ENCODE measurements at regions not wholly inside any gene's neighbourhood (a gene's known extent, or its start where the extent isn't known, plus 50 kb on each side); places are given as distances from the start of the nearest gene placed in this dataset.

GRCh38 chr5:86841000-86841644, 223.4 kb downstream of the COX7C start:
- no peaks in the 10 kb centered on the region for H3K27me3 Mint-ChIP-seq (ENCODE audit: unreplicated experiment)
- H3K4me3 Mint-ChIP-seq (ENCODE audit: unreplicated experiment), result no peak overlapping the region
- H3K9me3 Mint-ChIP-seq (ENCODE audit: unreplicated experiment), result peaks cover 3% of the 10 kb centered on the region
- no peak for DNase-seq (ENCODE audit: extremely low spot score, unreplicated experiment)
- TF ChIP-seq, protein P1, sequence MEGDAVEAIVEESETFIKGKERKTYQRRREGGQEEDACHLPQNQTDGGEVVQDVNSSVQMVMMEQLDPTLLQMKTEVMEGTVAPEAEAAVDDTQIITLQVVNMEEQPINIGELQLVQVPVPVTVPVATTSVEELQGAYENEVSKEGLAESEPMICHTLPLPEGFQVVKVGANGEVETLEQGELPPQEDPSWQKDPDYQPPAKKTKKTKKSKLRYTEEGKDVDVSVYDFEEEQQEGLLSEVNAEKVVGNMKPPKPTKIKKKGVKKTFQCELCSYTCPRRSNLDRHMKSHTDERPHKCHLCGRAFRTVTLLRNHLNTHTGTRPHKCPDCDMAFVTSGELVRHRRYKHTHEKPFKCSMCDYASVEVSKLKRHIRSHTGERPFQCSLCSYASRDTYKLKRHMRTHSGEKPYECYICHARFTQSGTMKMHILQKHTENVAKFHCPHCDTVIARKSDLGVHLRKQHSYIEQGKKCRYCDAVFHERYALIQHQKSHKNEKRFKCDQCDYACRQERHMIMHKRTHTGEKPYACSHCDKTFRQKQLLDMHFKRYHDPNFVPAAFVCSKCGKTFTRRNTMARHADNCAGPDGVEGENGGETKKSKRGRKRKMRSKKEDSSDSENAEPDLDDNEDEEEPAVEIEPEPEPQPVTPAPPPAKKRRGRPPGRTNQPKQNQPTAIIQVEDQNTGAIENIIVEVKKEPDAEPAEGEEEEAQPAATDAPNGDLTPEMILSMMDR (IDR thresholded peaks at IDR 0.05), result no peak
- H3K4me1 Mint-ChIP-seq (ENCODE audit: unreplicated experiment), result no peaks in the 10 kb centered on the region
- H3K27ac Mint-ChIP-seq (ENCODE audit: unreplicated experiment), result no peak overlapping the region
- H3K36me3 Mint-ChIP-seq (ENCODE audit: unreplicated experiment), result no peaks in the 10 kb centered on the region

GRCh38 chr5:86858442-86858841, 240.7 kb downstream of the COX7C start:
- TF ChIP-seq, protein P1 (IDR thresholded peaks at IDR 0.05), result no peak
- Mint-ChIP-seq H3K4me3 (ENCODE audit: unreplicated experiment) (no peak overlapping the region), H3K9me3 (ENCODE audit: unreplicated experiment) (no peaks in the 10 kb centered on the region), H3K4me1 (ENCODE audit: unreplicated experiment) (no peaks in the 10 kb centered on the region), H3K27me3 (ENCODE audit: unreplicated experiment) (peaks cover 18% of the 10 kb centered on the region), H3K36me3 (ENCODE audit: unreplicated experiment) (no peaks in the 10 kb centered on the region), H3K27ac (ENCODE audit: unreplicated experiment) (no peak overlapping the region)
- DNase-seq (ENCODE audit: extremely low spot score, unreplicated experiment), result no peak

DNA sequence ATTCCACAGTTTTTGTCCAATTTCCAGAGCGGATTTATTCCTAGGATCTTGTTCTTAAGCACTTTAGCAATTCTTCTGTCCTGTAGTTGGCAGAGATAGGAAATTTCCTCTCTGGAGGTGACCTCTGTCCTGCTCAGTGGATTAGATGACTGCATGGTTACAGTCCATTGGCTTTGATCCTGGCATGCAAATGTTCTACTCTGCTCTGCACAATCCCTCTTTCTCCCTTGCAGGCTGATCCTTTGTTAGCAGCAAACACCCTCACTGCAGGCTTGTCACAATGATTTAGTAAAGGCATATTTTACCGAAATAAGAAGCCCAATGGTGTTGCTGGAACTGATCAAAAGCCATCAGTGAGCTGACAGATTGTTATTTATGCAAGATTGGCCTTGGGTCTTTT, 243.8 kb downstream of the COX7C start:
- no peaks in the 10 kb centered on the region for H3K4me1 Mint-ChIP-seq (ENCODE audit: unreplicated experiment)
- no peaks in the 10 kb centered on the region for H3K9me3 Mint-ChIP-seq (ENCODE audit: unreplicated experiment)
- peaks cover 15% of the 10 kb centered on the region for H3K27me3 Mint-ChIP-seq (ENCODE audit: unreplicated experiment)
- no peaks in the 10 kb centered on the region for H3K36me3 Mint-ChIP-seq (ENCODE audit: unreplicated experiment)
- H3K27ac Mint-ChIP-seq (ENCODE audit: unreplicated experiment), result no peak overlapping the region
- TF ChIP-seq, protein P1 (IDR thresholded peaks at IDR 0.05), result no peak
- DNase-seq (ENCODE audit: extremely low spot score, unreplicated experiment), result no peak
- H3K4me3 Mint-ChIP-seq (ENCODE audit: unreplicated experiment), result no peak overlapping the region

DNA sequence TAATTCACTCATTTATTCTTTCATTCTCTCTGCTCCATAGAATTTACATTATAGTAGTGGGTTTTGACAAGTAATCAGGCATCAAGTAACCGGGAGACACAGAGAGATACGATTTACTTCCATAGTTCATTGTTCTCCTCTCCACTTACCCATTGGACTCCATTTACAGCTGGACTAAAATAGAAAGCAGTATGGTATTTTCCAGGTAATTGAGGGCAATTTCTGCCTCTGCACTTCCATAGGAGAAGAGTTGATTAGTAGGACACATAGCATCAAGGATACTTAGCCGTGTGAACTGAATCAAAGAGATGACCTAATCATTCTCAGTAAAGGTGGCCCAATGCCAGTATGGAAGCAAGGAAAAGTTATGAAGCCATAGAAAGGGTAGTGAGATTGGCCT, 244.4 kb downstream of the COX7C start:
- DNase-seq (ENCODE audit: extremely low spot score, unreplicated experiment), result no peak
- Mint-ChIP-seq H3K27ac (ENCODE audit: unreplicated experiment) (no peak overlapping the region), H3K36me3 (ENCODE audit: unreplicated experiment) (no peaks in the 10 kb centered on the region), H3K9me3 (ENCODE audit: unreplicated experiment) (no peaks in the 10 kb centered on the region), H3K4me3 (ENCODE audit: unreplicated experiment) (no peak overlapping the region), H3K27me3 (ENCODE audit: unreplicated experiment) (peaks cover 15% of the 10 kb centered on the region), H3K4me1 (ENCODE audit: unreplicated experiment) (no peaks in the 10 kb centered on the region)
- TF ChIP-seq, protein P1 (IDR thresholded peaks at IDR 0.05), result no peak

DNA sequence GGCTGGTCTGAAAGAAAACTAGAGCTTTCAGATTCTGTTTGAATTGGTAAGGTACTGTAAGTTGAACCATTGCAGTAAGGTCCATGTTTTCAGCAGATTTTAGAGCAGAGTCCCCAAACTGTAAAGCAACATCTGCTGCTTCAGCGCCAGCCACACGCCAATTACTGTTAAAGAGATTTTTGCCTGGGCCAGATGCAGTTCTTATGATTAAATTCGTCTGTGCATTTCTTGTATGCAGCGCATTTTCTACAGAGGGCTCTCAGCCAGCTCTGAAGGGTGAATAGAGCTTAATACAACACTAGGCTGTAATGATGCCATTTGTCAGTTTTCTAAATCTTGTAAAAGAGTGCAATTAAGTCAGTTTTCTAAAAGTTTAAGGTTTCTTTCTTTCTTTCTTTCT, 246.3 kb downstream of the COX7C start:
- Mint-ChIP-seq H3K36me3 (ENCODE audit: unreplicated experiment) (no peaks in the 10 kb centered on the region), H3K27me3 (ENCODE audit: unreplicated experiment) (peaks cover 15% of the 10 kb centered on the region), H3K4me3 (ENCODE audit: unreplicated experiment) (no peak overlapping the region), H3K9me3 (ENCODE audit: unreplicated experiment) (no peaks in the 10 kb centered on the region), H3K4me1 (ENCODE audit: unreplicated experiment) (no peaks in the 10 kb centered on the region), H3K27ac (ENCODE audit: unreplicated experiment) (no peak overlapping the region)
- TF ChIP-seq, protein P1 (IDR thresholded peaks at IDR 0.05), result no peak
- no peak for DNase-seq (ENCODE audit: extremely low spot score, unreplicated experiment)
